ENCODE measurements at regions not wholly inside any gene's neighbourhood (a gene's known extent, or its start where the extent isn't known, plus 50 kb on each side); places are given as distances from the start of the nearest gene placed in this dataset.

DNA sequence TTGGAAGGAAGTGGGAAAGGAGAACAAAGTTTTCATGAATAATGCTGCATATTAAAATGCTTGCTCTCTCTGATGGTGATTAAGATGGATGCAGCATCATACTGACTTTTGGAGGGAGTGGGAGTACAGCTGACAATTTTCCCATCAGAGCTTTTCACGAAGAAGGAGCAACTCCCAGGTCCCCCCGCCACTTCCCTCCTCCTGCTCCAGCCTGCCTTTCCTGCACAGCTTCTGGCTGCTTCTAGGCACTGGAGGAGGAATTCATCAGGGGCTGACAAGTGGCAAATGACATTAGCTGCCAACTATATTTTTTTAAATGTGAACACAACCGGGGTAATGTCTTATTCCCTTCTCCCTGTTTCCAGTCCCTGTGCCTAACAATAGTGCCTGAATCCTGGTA is 477.9 kb downstream of the SHISA9 start:
- TF ChIP-seq, protein P1, sequence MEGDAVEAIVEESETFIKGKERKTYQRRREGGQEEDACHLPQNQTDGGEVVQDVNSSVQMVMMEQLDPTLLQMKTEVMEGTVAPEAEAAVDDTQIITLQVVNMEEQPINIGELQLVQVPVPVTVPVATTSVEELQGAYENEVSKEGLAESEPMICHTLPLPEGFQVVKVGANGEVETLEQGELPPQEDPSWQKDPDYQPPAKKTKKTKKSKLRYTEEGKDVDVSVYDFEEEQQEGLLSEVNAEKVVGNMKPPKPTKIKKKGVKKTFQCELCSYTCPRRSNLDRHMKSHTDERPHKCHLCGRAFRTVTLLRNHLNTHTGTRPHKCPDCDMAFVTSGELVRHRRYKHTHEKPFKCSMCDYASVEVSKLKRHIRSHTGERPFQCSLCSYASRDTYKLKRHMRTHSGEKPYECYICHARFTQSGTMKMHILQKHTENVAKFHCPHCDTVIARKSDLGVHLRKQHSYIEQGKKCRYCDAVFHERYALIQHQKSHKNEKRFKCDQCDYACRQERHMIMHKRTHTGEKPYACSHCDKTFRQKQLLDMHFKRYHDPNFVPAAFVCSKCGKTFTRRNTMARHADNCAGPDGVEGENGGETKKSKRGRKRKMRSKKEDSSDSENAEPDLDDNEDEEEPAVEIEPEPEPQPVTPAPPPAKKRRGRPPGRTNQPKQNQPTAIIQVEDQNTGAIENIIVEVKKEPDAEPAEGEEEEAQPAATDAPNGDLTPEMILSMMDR (conservative IDR thresholded peaks at IDR 0.05): no peak
- TF ChIP-seq ZFX (IDR thresholded peaks at IDR 0.05): no peak
